ENCODE measurements at regions not wholly inside any gene's neighbourhood (a gene's known extent, or its start where the extent isn't known, plus 50 kb on each side); places are given as distances from the start of the nearest gene placed in this dataset.
"Not testable (repeated sequence)": the region's sequence is repeated elsewhere in the genome, so short reads cannot be mapped to it uniquely, and the experiment has no call there.

GRCh38 chr13:24619282-24619681, 60.9 kb upstream of the ATP12A start:
- Histone ChIP-seq H3K27ac (ENCODE audit: low read depth, low read length) (peak overlapping the region; percentile 59), H3K4me1 (ENCODE audit: insufficient read depth, low read length) (peaks cover 36% of the 10 kb centered on the region)

GRCh38 chr13:24622481-24623148, 57.6 kb upstream of the ATP12A start:
- DNase-seq; POLR2A ChIA-PET; H3K36me3 ChIP-seq (ENCODE audit: insufficient read depth, low read length); H3K9me3 ChIP-seq (ENCODE audit: low read length); H3K4me3 ChIP-seq (ENCODE audit: low read length); H3K27me3 ChIP-seq (ENCODE audit: insufficient read depth, low read length, poor library complexity, severe bottlenecking); H3K27ac ChIP-seq (ENCODE audit: low read depth, low read length); H3K36me3 Mint-ChIP-seq; H3K9me3 Mint-ChIP-seq; H3K27me3 Mint-ChIP-seq: not testable (repeated sequence)
- peaks cover 59 to 80% (median 62%) of the 10 kb centered on the region in 3 donors for H3K4me1 Mint-ChIP-seq
- peak overlapping the region in 2 of 8 donors; percentile 50 to 78 for H3K27ac Mint-ChIP-seq
- H3K4me3 Mint-ChIP-seq, result peak overlapping the region in 1 of 7 donors; percentile 27
- H3K4me1 ChIP-seq (ENCODE audit: insufficient read depth, low read length), result peaks cover 61% of the 10 kb centered on the region
- CTCF ChIA-PET, result interaction anchor here (1.0 to 2.2 kb wide), 6 partner anchors 9 to 60 kb away, joined by 4 to 11 read pairs (median 4); no protein-coding TSS in a partner anchor

More at GRCh38 chr13:24619282-24619681, 60.9 kb upstream of the ATP12A start:
- Mint-ChIP-seq H3K27ac (peak overlapping the region; percentile 86 to 99 (median 97)), H3K27me3 (no peaks in the 10 kb centered on the region), H3K36me3 (no peaks in the 10 kb centered on the region), H3K4me1 (peaks cover 48 to 76% (median 57%) of the 10 kb centered on the region in 3 donors), H3K9me3 (peaks cover 0 to 2% (median 0%) of the 10 kb centered on the region in 5 donors), H3K4me3 (peak overlapping the region in 5 of 7 donors; percentile 69 to 78 (median 75))
- DNase-seq, result no peak
- no peaks in the 10 kb centered on the region for H3K36me3 ChIP-seq (ENCODE audit: insufficient read depth, low read length)
- no peaks in the 10 kb centered on the region for H3K9me3 ChIP-seq (ENCODE audit: low read length)
- POLR2A ChIA-PET, result interaction anchor here (0.6 to 1.1 kb wide), 2 partner anchors 106 kb away, joined by 3 to 6 read pairs; partner anchors contain the start of gene PARP4
- no peaks in the 10 kb centered on the region for H3K27me3 ChIP-seq (ENCODE audit: insufficient read depth, low read length, poor library complexity, severe bottlenecking)
- H3K4me3 ChIP-seq (ENCODE audit: low read length), result no peak overlapping the region
- CTCF ChIA-PET, result interaction anchor here (0.7 to 2.1 kb wide), 8 partner anchors 14 to 90 kb away, joined by 3 to 12 read pairs (median 3); no protein-coding TSS in a partner anchor

GRCh38 chr13:24623149-24623665, 57.0 kb upstream of the ATP12A start:
- CTCF ChIA-PET, result interaction anchor here (1.3 to 2.2 kb wide), 5 partner anchors 8 to 60 kb away, joined by 4 to 11 read pairs (median 4); no protein-coding TSS in a partner anchor
- Mint-ChIP-seq H3K4me3 (no peak overlapping the region), H3K27ac (peak overlapping the region in 2 of 8 donors; percentile 50 to 78), H3K36me3 (no peaks in the 10 kb centered on the region), H3K4me1 (peaks cover 55 to 80% (median 56%) of the 10 kb centered on the region in 3 donors), H3K27me3 (no peaks in the 10 kb centered on the region), H3K9me3 (peaks cover 0 to 2% (median 0%) of the 10 kb centered on the region in 5 donors)
- POLR2A ChIA-PET, result no interaction called here
- Histone ChIP-seq H3K36me3 (ENCODE audit: insufficient read depth, low read length) (no peaks in the 10 kb centered on the region), H3K4me3 (ENCODE audit: low read length) (no peak overlapping the region), H3K27me3 (ENCODE audit: insufficient read depth, low read length, poor library complexity, severe bottlenecking) (no peaks in the 10 kb centered on the region), H3K9me3 (ENCODE audit: low read length) (no peaks in the 10 kb centered on the region), H3K4me1 (ENCODE audit: insufficient read depth, low read length) (peaks cover 55% of the 10 kb centered on the region), H3K27ac (ENCODE audit: low read depth, low read length) (no peak overlapping the region)
- no peak for DNase-seq

GRCh38 chr13:24624363-24624762, 55.8 kb upstream of the ATP12A start:
- CTCF ChIA-PET, result interaction anchor here (1.2 to 2.5 kb wide), 4 partner anchors 14 to 103 kb away, joined by 3 to 9 read pairs (median 5); no protein-coding TSS in a partner anchor
- DNase-seq, result no peak
- Histone ChIP-seq H3K4me3 (ENCODE audit: low read length) (no peak overlapping the region), H3K36me3 (ENCODE audit: insufficient read depth, low read length) (no peaks in the 10 kb centered on the region), H3K9me3 (ENCODE audit: low read length) (no peaks in the 10 kb centered on the region), H3K27ac (ENCODE audit: low read depth, low read length) (no peak overlapping the region), H3K4me1 (ENCODE audit: insufficient read depth, low read length) (peaks cover 43% of the 10 kb centered on the region), H3K27me3 (ENCODE audit: insufficient read depth, low read length, poor library complexity, severe bottlenecking) (no peaks in the 10 kb centered on the region)
- Mint-ChIP-seq H3K36me3 (no peaks in the 10 kb centered on the region), H3K4me1 (peaks cover 44 to 70% (median 48%) of the 10 kb centered on the region in 3 donors), H3K9me3 (no peaks in the 10 kb centered on the region), H3K27ac (peak overlapping the region in 6 of 8 donors; percentile 5 to 95 (median 79)), H3K27me3 (no peaks in the 10 kb centered on the region), H3K4me3 (peak overlapping the region in 3 of 7 donors; percentile 15 to 37 (median 19))
- POLR2A ChIA-PET, result no interaction called here

GRCh38 chr13:24624801-24625231, 55.4 kb upstream of the ATP12A start:
- no peaks in the 10 kb centered on the region for H3K9me3 Mint-ChIP-seq
- ChIA-PET POLR2A (no interaction called here), CTCF (interaction anchor here (0.8 to 2.5 kb wide), 5 partner anchors 15 to 102 kb away, joined by 3 to 9 read pairs (median 3); no protein-coding TSS in a partner anchor)
- Histone ChIP-seq H3K4me1 (ENCODE audit: insufficient read depth, low read length) (peaks cover 39% of the 10 kb centered on the region), H3K9me3 (ENCODE audit: low read length) (no peaks in the 10 kb centered on the region), H3K4me3 (ENCODE audit: low read length) (no peak overlapping the region), H3K27ac (ENCODE audit: low read depth, low read length) (no peak overlapping the region), H3K36me3 (ENCODE audit: insufficient read depth, low read length) (no peaks in the 10 kb centered on the region), H3K27me3 (ENCODE audit: insufficient read depth, low read length, poor library complexity, severe bottlenecking) (no peaks in the 10 kb centered on the region)
- no peak for DNase-seq
- H3K4me1 Mint-ChIP-seq, result peaks cover 40 to 65% (median 44%) of the 10 kb centered on the region in 3 donors
- H3K27me3 Mint-ChIP-seq, result no peaks in the 10 kb centered on the region
- peak overlapping the region in 7 of 8 donors; percentile 85 to 96 (median 92) for H3K27ac Mint-ChIP-seq
- H3K36me3 Mint-ChIP-seq, result no peaks in the 10 kb centered on the region
- H3K4me3 Mint-ChIP-seq, result peak overlapping the region in 2 of 7 donors; percentile 6 to 15

GRCh38 chr13:24625331-24625731, 54.9 kb upstream of the ATP12A start:
- Histone ChIP-seq H3K27ac (ENCODE audit: low read depth, low read length) (peak overlapping the region; percentile 15), H3K4me3 (ENCODE audit: low read length) (no peak overlapping the region), H3K27me3 (ENCODE audit: insufficient read depth, low read length, poor library complexity, severe bottlenecking) (no peaks in the 10 kb centered on the region), H3K4me1 (ENCODE audit: insufficient read depth, low read length) (peaks cover 34% of the 10 kb centered on the region), H3K9me3 (ENCODE audit: low read length) (no peaks in the 10 kb centered on the region), H3K36me3 (ENCODE audit: insufficient read depth, low read length) (no peaks in the 10 kb centered on the region)
- no peaks in the 10 kb centered on the region for H3K36me3 Mint-ChIP-seq
- H3K27me3 Mint-ChIP-seq, result no peaks in the 10 kb centered on the region
- peak overlapping the region in 5 of 7 donors; percentile 55 to 73 (median 65) for H3K4me3 Mint-ChIP-seq
- peak overlapping the region; percentile 85 to 96 (median 92) for H3K27ac Mint-ChIP-seq
- H3K4me1 Mint-ChIP-seq, result peaks cover 39 to 60% (median 43%) of the 10 kb centered on the region in 3 donors
- CTCF ChIA-PET, result interaction anchor here (0.8 to 2.5 kb wide), 6 partner anchors 12 to 102 kb away, joined by 3 to 9 read pairs (median 3); no protein-coding TSS in a partner anchor
- POLR2A ChIA-PET, result no interaction called here
- DNase-seq, result peak in 1 of 5 donors; percentile 15
- no peaks in the 10 kb centered on the region for H3K9me3 Mint-ChIP-seq

- DNase-seq, result peak in 4 of 5 donors; percentile 17 to 63 (median 27)
- H3K9me3 ChIP-seq (ENCODE audit: low read length), result no peaks in the 10 kb centered on the region
- H3K4me3 Mint-ChIP-seq, result peak overlapping the region in 6 of 7 donors; percentile 60 to 73 (median 68)
- peak overlapping the region; percentile 15 for H3K4me3 ChIP-seq (ENCODE audit: low read length)
- H3K27me3 Mint-ChIP-seq, result no peaks in the 10 kb centered on the region
- no peaks in the 10 kb centered on the region for H3K36me3 Mint-ChIP-seq
- H3K4me1 Mint-ChIP-seq, result peaks cover 45 to 62% (median 47%) of the 10 kb centered on the region in 3 donors
- peaks cover 35% of the 10 kb centered on the region for H3K4me1 ChIP-seq (ENCODE audit: insufficient read depth, low read length)
- no peaks in the 10 kb centered on the region for H3K36me3 ChIP-seq (ENCODE audit: insufficient read depth, low read length)
- H3K27me3 ChIP-seq (ENCODE audit: insufficient read depth, low read length, poor library complexity, severe bottlenecking), result no peaks in the 10 kb centered on the region
- peak overlapping the region; percentile 85 to 96 (median 92) for H3K27ac Mint-ChIP-seq
- ChIA-PET CTCF (interaction anchor here (0.8 to 2.5 kb wide), 10 partner anchors 10 to 101 kb away, joined by 3 to 9 read pairs (median 3); no protein-coding TSS in a partner anchor), POLR2A (interaction anchor here (0.6 kb wide), 1 partner anchor 9 kb away, joined by 3 read pairs; no protein-coding TSS in a partner anchor)
- no peaks in the 10 kb centered on the region for H3K9me3 Mint-ChIP-seq
- H3K27ac ChIP-seq (ENCODE audit: low read depth, low read length), result peak overlapping the region; percentile 15
Measured at GRCh38 chr13:24625870-24626849, 54.0 kb upstream of the ATP12A start.
